ENCODE measurements at regions not wholly inside any gene's neighbourhood (a gene's known extent, or its start where the extent isn't known, plus 50 kb on each side); places are given as distances from the start of the nearest gene placed in this dataset.

DNA sequence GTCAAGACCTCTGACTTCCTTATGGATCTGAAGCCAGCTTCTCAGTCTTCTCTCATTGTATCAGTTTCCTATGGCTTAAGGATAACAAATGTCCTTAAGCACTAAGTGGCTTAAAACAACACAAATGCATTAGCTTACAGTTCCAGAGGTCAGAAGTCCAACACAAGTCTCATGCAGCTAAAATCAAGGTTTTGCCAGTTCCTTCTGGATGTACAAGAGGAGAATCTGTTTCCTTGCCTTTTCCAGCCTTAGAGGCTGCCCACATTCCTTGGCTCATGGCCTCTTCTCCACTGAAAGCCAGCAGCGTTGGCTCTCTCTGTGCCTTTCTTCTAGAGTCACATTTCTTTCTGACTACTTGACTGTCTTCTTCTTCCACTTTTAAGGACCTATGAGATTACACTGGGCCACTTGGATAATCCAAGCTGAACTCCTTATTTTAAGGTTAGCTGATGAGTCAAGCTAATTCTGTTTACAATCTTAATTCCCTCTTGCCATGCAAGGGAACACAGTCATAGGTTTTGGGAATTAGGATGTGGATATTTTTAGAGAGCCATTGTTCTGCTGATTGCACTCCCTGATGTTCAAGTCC lies 179.0 kb downstream of the BCAS1 start:
- DNase-seq (ENCODE audit: low spot score), result no peak
- CTCF ChIA-PET, result interaction anchor here (0.7 to 1.0 kb wide), 3 partner anchors 23 to 488 kb away, joined by 3 to 4 read pairs (median 3); no protein-coding TSS in a partner anchor
- POLR2A ChIA-PET (ENCODE audit: low non-redundant PET), result no interaction called here
- TF ChIP-seq, protein P1, sequence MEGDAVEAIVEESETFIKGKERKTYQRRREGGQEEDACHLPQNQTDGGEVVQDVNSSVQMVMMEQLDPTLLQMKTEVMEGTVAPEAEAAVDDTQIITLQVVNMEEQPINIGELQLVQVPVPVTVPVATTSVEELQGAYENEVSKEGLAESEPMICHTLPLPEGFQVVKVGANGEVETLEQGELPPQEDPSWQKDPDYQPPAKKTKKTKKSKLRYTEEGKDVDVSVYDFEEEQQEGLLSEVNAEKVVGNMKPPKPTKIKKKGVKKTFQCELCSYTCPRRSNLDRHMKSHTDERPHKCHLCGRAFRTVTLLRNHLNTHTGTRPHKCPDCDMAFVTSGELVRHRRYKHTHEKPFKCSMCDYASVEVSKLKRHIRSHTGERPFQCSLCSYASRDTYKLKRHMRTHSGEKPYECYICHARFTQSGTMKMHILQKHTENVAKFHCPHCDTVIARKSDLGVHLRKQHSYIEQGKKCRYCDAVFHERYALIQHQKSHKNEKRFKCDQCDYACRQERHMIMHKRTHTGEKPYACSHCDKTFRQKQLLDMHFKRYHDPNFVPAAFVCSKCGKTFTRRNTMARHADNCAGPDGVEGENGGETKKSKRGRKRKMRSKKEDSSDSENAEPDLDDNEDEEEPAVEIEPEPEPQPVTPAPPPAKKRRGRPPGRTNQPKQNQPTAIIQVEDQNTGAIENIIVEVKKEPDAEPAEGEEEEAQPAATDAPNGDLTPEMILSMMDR (conservative IDR thresholded peaks at IDR 0.05; ENCODE audit: low read depth), result no peak
- no peak overlapping the region for H3K27ac ChIP-seq

DNA sequence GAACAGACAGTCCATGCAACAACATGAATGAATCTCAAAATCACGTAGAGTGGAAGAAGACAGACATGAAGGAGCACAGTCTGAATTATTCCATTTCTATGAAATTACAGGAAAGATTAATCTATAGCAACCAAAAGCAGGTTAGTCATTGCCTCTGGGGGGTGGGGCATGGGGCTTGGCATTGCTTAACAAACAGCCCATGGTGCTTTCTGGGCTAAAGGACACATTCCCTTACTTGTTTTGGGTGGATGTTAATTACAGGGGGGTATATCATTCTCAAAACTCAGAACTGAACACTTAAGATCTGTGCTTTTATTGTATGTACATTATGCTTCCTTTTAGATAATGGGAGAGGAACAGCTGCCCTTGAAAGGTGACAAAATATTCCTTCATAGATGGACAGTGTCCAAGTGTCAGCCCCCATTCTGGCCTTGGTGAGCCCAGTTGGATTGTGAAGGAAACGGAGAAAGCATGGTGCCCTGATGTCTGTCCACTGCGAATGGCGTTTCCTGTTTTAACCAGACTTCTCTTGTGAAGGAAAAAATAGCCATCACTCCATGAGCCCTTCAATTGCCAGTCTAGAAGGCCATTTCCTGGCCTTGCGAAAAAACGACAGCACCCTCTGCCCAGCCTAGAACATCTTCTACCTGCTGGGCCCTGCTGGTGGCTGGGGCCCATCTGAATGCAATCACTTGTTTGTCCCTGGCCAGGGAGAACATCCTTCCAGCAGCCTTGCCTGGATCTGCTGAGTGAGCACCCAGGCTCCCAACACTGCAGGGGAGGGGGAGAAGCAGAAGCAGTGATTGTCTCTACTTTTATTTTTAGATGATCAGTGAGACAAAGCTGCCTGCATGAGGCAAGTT lies 179.7 kb downstream of the BCAS1 start:
- ChIA-PET POLR2A (ENCODE audit: low non-redundant PET) (interaction anchor here (0.5 kb wide), 1 partner anchor 104 kb away, joined by 3 read pairs; no protein-coding TSS in a partner anchor), CTCF (interaction anchor here (0.7 to 1.0 kb wide), 3 partner anchors 24 to 487 kb away, joined by 3 to 4 read pairs (median 3); no protein-coding TSS in a partner anchor)
- H3K27ac ChIP-seq, result no peak overlapping the region
- TF ChIP-seq, protein P1 (conservative IDR thresholded peaks at IDR 0.05; ENCODE audit: low read depth), result no peak
- peak; percentile 43 for DNase-seq (ENCODE audit: low spot score)

DNA sequence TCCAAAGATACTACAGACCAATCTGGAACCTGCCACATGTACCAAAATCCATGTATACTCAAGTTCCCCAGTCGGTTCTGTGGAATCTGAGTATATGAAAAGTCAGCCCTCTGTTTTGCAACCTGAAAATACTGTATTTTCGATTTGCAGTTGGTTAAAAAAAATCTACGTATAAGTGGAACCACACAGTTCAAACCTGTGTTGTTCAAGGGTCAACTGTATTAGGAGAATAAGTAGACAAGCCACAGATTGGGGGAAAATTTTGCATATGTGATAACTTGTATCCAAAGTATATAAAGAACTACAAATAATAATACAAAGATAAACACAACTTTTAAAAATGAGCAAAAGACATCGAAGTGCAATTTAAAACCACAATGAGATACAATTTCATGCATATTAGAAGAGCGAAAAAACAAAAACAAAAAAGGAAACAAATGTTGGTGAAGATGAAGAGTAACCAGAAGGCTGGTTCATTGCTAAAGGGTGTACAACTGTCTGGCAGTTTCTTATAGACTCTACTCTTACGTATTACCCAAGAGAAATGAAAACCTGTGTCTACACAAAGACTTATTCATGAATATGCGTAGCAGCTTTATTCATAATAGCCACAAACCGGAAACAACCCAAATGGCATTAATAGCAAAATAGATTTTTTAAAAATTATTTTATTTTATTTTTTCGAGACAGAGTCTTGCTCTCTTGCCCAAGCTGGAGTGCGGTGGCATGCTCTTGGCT lies 180.8 kb downstream of the BCAS1 start:
- TF ChIP-seq, protein P1 (conservative IDR thresholded peaks at IDR 0.05; ENCODE audit: low read depth), result no peak
- DNase-seq (ENCODE audit: low spot score), result no peak
- ChIA-PET CTCF (interaction anchor here (0.6 kb wide), 1 partner anchor 26 kb away, joined by 3 read pairs; no protein-coding TSS in a partner anchor), POLR2A (ENCODE audit: low non-redundant PET) (no interaction called here)
- H3K27ac ChIP-seq, result no peak overlapping the region

DNA sequence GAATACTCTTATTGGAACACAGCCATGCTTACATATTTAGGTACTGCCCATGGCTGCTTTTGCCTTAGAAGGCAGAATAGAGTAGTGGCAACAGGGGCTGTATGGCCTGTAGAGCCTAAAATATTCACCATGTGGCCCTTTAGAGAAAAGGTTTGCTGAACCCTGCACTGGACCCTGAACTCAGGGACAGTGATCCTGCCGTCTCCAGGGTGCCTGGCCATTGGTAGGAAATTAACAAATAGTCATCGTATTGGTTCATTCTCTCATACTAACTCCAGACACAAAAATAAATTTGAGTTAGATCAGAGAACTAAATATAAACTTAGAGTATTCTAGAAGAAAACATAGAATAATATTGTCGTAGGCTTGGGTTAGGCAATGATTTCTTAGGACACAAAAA lies 181.4 kb downstream of the BCAS1 start:
- POLR2A ChIA-PET (ENCODE audit: low non-redundant PET), result no interaction called here
- no peak for DNase-seq (ENCODE audit: low spot score)
- TF ChIP-seq, protein P1 (conservative IDR thresholded peaks at IDR 0.05; ENCODE audit: low read depth), result no peak
- H3K27ac ChIP-seq, result no peak overlapping the region
- CTCF ChIA-PET, result no interaction called here

DNA sequence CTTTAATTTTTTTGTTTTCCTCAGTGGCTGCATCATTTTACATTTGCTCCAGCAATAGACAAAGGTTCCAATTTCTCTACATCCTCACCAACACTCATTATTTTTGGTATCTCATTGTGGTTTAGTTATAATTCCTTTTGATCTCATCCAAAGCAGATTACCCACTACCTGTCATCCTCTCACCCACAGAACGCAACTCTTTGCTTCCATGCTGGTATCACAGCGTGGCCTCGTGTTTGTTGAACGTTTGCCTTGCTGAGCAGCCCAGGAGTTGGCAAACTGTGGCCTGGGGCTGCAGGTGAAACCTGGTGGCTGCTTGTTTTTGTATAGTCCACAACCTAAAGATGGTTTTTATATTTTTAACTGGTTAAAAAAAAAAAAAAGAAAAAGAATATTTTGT lies 181.9 kb downstream of the BCAS1 start:
- DNase-seq (ENCODE audit: low spot score), result no peak
- no peak overlapping the region for H3K27ac ChIP-seq
- CTCF ChIA-PET, result interaction anchor here (0.6 kb wide), 1 partner anchor 154 kb away, joined by 3 read pairs; no protein-coding TSS in a partner anchor
- POLR2A ChIA-PET (ENCODE audit: low non-redundant PET), result no interaction called here
- TF ChIP-seq, protein P1 (conservative IDR thresholded peaks at IDR 0.05; ENCODE audit: low read depth), result no peak

DNA sequence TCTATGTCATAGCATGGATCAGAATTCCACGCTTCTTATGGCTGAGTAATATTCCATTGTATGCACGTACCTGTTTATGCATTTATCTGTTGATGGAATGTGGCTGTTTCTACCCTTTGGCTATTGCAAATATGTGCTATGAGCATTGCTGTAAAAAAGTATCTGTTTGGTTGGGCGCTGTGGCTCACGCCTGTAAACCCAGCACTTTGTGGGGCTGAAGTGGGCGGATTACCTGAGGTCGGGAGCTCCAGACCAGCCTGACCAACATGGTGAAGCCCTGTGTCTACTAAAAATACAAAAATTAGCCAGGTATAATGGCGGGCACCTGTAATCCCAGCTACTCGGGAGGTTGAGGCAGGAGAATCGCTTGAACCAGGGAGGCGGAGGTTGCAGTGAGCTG lies 182.4 kb downstream of the BCAS1 start:
- no peak overlapping the region for H3K27ac ChIP-seq
- TF ChIP-seq, protein P1 (conservative IDR thresholded peaks at IDR 0.05; ENCODE audit: low read depth), result no peak
- ChIA-PET POLR2A (ENCODE audit: low non-redundant PET) (no interaction called here), CTCF (interaction anchor here (0.6 kb wide), 1 partner anchor 154 kb away, joined by 3 read pairs; no protein-coding TSS in a partner anchor)
- no peak for DNase-seq (ENCODE audit: low spot score)

Measured in RWPE1 (cell line).